ENCODE measurements at regions not wholly inside any gene's neighbourhood (a gene's known extent, or its start where the extent isn't known, plus 50 kb on each side); places are given as distances from the start of the nearest gene placed in this dataset.

GRCh38 chr4:96894621-96895020, 1054.7 kb downstream of the PDHA2 start:
- no peak for TF ChIP-seq CTCF (IDR thresholded peaks at IDR 0.05)
- no peak for TF ChIP-seq POLR2A (IDR thresholded peaks at IDR 0.05)

Data from suprapubic skin (tissue), 3 donors.